NCI-H82 treated with DMSO at 0.1 percent for 48 hours (cell line): ENCODE measurements at regions not wholly inside any gene's neighbourhood (a gene's known extent, or its start where the extent isn't known, plus 50 kb on each side); places are given as distances from the start of the nearest gene placed in this dataset.

Source experiments
- DNase-seq: peaks from one replicate; lab custom pipeline; 2025; ENCODE audit not compliant: unreplicated experiment; lab: John Stamatoyannopoulos, UW

DNA sequence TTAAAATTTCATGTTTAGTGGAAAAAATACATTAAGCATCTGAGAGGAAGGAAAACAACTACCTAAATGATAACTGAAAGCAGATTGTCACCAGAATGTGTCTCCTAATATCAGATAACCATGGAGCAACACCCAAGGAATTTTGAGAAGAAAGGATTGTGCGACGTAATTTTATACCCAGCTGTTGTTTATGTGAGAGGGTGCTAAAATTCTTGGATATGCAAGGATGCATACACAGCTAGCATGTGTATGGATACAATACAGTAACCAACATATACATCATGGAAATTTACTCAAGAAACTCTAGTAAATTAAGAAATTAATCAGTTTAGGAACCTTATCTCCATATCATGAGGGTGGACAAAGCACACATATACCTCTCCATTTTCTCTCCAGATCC lies 290.9 kb downstream of the HS3ST3A1 start:
- DNase-seq = no peak

- peak; percentile 9 for DNase-seq
Measured at GRCh38 chr17:13306310-13306962, 288.6 kb upstream of the ELAC2 start.

DNA sequence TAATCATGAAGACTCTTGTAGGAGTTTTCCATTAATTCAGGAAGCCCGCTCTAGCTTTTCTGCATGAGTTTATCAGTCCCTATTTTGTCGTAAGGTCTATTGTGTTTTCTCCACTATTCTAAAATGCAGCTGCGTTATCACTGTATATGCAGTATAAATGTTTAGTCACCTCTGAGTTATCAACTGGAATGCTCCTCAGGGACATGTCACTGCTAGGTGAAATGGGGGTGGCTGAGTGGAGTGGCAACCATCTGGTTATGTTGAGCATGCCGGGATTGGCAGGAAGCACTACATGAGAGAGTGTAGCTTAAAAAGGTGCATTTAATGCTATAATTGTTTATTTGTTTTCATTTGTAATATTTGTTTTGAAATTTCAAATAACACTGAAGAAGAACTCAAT lies 285.2 kb upstream of the ELAC2 start:
- no peak for DNase-seq

GRCh38 chr17:13302419-13302818 lies 284.6 kb upstream of the ELAC2 start:
- DNase-seq = no peak

GRCh38 chr17:13297183-13297582 lies 279.4 kb upstream of the ELAC2 start:
- DNase-seq = no peak

- no peak for DNase-seq
Measured at GRCh38 chr17:13293421-13293820, 275.6 kb upstream of the ELAC2 start.

DNA sequence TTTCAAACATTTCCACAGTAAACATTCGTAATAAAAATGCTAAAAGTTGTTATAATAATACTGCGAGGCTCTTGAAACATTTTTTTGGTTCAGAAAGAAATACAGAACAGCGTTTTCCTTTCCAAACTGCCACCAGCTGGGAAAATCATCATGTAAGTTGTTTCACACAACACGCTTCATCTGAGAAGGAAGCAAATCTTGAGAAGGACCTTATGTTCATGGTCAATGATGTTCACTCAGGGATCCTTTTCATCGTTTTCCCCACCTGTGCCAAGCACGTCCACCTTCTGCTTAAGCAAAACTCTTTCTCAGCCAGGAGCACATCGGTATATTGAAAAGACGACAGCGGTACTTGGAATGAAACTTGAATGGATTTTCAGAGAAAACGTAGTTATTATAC lies 274.5 kb upstream of the ELAC2 start:
- DNase-seq = no peak

DNA sequence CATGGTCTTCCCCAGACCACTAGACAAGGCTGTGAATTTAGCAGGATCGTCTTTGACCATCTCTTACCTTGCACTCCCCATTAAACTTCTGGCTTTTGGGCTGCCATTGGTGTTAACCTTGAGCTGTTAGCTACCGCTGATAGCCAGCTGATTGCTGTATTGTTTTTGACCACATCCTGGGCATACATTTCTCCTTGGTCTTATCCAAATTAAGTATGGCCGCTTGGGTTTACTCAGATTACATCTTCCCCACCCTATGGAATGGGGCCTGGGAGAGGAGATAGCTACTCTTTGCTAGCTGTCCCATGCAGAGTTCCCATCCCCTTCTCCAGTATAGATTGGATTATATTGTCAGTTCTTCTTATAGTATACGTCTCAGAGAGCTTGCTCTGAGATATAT lies 270.4 kb upstream of the ELAC2 start:
- no peak for DNase-seq

GRCh38 chr17:13287226-13287625 lies 269.4 kb upstream of the ELAC2 start:
- DNase-seq = no peak

DNA sequence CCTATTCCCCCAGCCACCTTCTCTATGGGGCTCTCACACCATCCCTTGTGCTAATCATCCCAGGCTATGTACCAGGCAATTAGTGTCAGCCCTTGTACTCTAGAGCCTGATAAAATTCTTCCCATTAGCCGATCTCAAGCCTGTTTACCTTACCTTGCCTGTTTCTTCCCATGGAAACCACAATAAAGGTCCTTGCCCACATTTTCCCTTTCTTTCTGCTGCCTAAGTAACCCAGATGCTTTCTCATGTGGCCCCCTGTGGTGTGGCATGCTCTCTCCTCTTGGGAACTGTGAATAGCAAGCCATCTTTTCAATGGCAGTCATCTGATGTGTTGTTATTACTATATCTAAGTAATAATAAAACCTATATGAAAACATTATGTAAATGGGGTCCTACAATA lies 265.8 kb upstream of the ELAC2 start:
- DNase-seq = no peak

- DNase-seq = no peak
Measured at GRCh38 chr17:13281626-13282025, 263.8 kb upstream of the ELAC2 start.

DNA sequence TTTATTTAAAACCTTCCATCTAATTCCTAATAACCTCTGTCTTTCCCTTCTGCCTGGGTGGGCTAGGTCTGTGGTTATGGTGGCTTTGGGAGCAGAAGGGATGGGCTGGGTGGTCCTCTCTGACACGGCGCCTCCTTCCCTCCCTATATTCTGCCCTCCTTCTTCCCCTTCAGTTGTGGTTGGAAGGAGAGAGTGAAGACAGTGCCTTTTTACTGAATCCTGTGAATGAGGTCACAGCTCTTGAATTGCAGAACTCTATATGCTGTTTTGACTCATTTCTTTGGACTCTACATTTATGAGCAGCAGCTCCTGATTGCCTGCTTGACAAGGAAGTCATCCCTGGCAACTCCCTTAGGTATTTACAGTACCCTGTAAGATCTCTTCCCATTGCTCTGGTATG lies 256.0 kb upstream of the ELAC2 start:
- DNase-seq = no peak

DNA sequence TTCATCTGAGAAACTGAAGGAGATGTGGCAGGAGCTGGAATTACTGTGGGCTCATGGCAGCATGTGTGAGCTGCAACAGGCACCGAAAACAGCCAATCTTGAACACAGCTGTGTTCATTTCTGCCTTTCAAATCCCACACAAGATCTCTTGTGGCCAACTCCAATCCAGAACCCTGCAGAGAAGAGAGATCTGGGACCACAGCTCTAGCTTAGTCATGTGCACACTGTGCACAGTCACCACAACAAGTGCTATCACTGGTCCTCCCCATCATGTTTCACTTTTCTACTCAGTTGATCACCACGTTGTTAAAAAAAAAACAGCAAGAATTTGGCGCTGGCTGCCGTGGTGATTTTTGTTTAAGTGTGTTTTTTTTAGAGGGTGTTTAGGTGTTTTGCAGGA lies 254.5 kb upstream of the ELAC2 start:
- no peak for DNase-seq

GRCh38 chr17:13268791-13269595 lies 251.2 kb upstream of the ELAC2 start:
- no peak for DNase-seq

- no peak for DNase-seq
Measured at GRCh38 chr17:13266606-13267005, 248.8 kb upstream of the ELAC2 start.

GRCh38 chr17:13265311-13265710 lies 247.5 kb upstream of the ELAC2 start:
- DNase-seq = no peak

GRCh38 chr17:13263746-13264145 lies 245.9 kb upstream of the ELAC2 start:
- no peak for DNase-seq

- no peak for DNase-seq
Measured at GRCh38 chr17:13256545-13256944, 238.7 kb upstream of the ELAC2 start.

- DNase-seq = no peak
Measured at GRCh38 chr17:13253733-13254410, 236.0 kb upstream of the ELAC2 start.

GRCh38 chr17:13244513-13244912 lies 226.7 kb upstream of the ELAC2 start:
- DNase-seq = no peak

DNA sequence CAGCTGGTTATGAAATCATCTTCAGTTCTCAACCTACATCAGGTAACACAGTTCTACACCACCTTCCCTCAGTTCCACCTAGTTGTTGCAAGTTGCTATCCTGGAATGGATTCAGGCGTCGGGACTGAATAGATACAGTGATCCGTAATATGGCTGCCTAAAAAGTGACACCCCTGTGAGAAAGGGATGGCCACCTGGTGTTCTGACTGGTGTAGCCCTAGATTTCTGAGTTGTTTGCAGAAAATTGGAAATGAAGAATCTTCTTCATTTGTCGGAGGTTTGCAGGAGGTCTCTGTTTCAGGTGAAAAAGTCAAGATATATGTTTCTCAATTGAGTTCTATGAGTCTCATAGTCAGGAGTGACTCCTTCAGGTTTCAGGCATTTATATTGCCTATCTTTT lies 225.8 kb upstream of the ELAC2 start:
- DNase-seq = no peak

DNA sequence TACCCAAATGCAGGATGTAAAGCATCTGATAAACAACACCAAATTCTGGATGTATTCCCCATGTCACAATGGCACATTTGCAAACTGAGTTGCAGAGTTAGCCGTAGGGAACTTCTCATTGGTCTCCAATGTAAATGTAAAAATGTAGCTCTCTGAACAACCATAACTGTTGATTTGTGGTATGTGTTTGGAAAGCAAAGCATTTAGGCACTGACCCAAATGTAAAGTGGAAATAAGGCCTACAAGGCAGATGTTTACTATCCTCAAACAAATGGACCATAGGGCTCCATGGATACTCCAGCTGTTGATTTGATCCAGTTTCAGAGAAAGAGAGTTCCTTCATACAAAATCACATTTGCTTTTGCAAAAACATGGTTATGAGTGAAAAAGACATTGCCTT lies 223.0 kb upstream of the ELAC2 start:
- no peak for DNase-seq
